Right cardiac atrium (tissue), 5 donors: ENCODE measurements at regions not wholly inside any gene's neighbourhood (a gene's known extent, or its start where the extent isn't known, plus 50 kb on each side); places are given as distances from the start of the nearest gene placed in this dataset.
"Not testable (repeated sequence)": the region's sequence is repeated elsewhere in the genome, so short reads cannot be mapped to it uniquely, and the experiment has no call there.

Source experiments
- ATAC-seq, 2 donors: fragments of 200-7000 bp; cut with Tn5 transposase; one replicate each; pipeline versions ENCODE4 v1.8.0 to v1.9.1; 2020; ENCODE audit warnings: moderate library complexity in 2 of 2, mild to moderate bottlenecking in 1 of 2
- DNase-seq, 3 donors: peaks; one replicate each; pipeline ENCODE4 v3.0.0-alpha.2; 2020
- H3K27ac ChIP-seq: one replicate; pipeline ENCODE4 v1.5.1; 2013; ENCODE audit warnings: mild to moderate bottlenecking, low read length, control low read depth, moderate library complexity
- H3K27me3 ChIP-seq: one replicate; pipeline ENCODE4 v1.6.1; 2013; ENCODE audit not compliant: control insufficient read depth, insufficient read depth
- H3K4me1 ChIP-seq: one replicate; pipeline ENCODE4 v1.6.1; 2013; ENCODE audit warnings: low read length; ENCODE audit not compliant: control insufficient read depth, insufficient read depth
- H3K4me3 ChIP-seq: one replicate; pipeline ENCODE4 v1.5.1; 2013; ENCODE audit warnings: low read length, control low read depth
- H3K9me3 ChIP-seq: one replicate; pipeline ENCODE4 v1.6.1; 2013; ENCODE audit warnings: low read length; ENCODE audit not compliant: control insufficient read depth
- WGBS: extraction: QIAGEN DNeasy Blood & Tissue Kit; methylation state at CpG from one replicate; pipeline ENCODE4 v1.1.7; 2013; 5-methylcytosine and 5-hydroxymethylcytosine counted together
- intact Hi-C, 4 donors: fragments of 100-400 bp; cut with DNase I; formaldehyde crosslinking; loops; one replicate each; pipeline versions ENCODE4 v1.11.0 to v1.14.0; 2022 to 2023
- donor health status: healthy with polysubstance abuse.
- donor health status: DM: no; HTN: yes; CAD: no.
- donor health status: DM: no; HTN: no; CAD: no.
- donor health status: DM: no; HTN: yes; CAD: no; lungs with severe emphysema.
- donor health status: DM: yes; HTN: yes; CAD: no.

DNA sequence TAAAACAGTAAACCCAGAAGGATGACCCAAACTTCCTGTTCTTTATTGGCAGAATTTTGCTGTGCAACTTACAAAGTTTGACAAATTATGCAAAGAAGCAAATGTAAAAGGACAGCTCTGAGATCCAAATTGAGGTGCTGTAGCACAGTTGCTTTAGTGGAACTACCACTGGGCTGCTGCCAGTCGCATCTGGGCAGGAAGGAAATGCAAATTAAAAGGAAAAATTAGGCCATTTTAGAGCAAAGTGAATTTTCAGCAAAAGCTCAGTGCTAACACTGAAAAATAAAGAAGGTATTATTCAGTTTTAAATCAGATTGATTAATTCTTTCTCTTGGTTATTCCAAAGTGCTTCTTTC, 104.5 kb downstream of the ZMAT3 start:
- no peak for ATAC-seq
- peak overlapping the region; percentile 2 for H3K4me3 ChIP-seq

DNA sequence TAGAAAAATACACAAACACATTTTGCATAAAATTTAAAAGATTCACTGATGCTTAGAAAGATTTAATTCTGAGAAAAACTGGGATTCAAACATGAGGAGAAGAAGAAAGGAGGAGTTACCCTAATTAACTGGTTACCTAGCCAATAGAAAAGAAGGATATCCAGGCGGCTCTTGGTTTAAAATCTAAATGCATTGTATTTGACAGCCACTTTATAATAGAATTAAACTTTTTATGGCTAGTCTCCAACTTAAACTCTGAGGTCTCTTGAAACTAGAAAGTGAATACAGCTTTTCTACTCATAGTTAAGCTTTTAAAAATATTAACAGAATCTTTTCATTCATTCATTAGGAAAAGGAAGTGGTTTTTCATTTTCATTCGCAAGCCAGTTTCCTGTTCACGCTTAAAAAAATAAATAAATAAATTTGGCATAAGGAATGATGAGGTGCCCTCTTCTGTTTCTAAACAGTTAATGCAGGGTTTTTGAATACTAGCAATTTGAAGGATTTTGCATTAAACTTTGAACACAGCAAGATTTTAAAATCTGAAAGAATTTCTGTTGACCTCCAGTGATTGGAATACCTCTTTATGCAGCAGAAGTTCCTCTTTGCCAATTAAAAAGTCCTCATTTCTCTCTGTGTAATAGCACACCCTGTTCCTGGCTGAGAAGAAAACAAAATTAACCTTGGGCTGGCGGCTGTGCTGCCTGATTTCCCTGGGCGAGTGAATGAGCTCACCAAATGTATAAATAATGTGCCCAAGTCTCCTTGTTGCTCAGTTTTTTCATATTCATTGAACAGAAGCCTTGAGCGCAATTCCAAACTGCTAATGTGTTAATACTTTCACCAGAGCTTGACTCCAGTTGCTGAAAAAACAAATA, 105.1 kb downstream of the ZMAT3 start:
- peak; percentile 28 to 48 for ATAC-seq
- no peaks in the 10 kb centered on the region for H3K4me1 ChIP-seq
- 21% methylated on average over 6 of the region's 6 CpGs for WGBS
- no peaks in the 10 kb centered on the region for H3K27me3 ChIP-seq
- intact Hi-C loops = loop anchor here in 3 of 4 donors (5.0 to 10.0 kb wide), 3 partner anchors 432 to 534 kb away; partner anchors contain the start of gene KCNMB2 (in 1 of the 3)
- no peaks in the 10 kb centered on the region for H3K9me3 ChIP-seq
- peak overlapping the region; percentile 2 for H3K4me3 ChIP-seq
- peak in 1 of 3 donors; percentile 36 for DNase-seq
- no peak overlapping the region for H3K27ac ChIP-seq

More for the DNA sequence above, 104.5 kb downstream of the ZMAT3 start:
- DNase-seq = peak in 1 of 3 donors; percentile 35
- Histone ChIP-seq H3K27ac (no peak overlapping the region), H3K9me3 (no peaks in the 10 kb centered on the region), H3K4me1 (no peaks in the 10 kb centered on the region), H3K27me3 (no peaks in the 10 kb centered on the region)
- intact Hi-C loops = loop anchor here in 3 of 4 donors (5.0 to 10.0 kb wide), 3 partner anchors 432 to 535 kb away; partner anchors contain the start of gene KCNMB2 (in 1 of the 3)
- WGBS = 38% methylated on average over 1 of the region's 1 CpG

DNA sequence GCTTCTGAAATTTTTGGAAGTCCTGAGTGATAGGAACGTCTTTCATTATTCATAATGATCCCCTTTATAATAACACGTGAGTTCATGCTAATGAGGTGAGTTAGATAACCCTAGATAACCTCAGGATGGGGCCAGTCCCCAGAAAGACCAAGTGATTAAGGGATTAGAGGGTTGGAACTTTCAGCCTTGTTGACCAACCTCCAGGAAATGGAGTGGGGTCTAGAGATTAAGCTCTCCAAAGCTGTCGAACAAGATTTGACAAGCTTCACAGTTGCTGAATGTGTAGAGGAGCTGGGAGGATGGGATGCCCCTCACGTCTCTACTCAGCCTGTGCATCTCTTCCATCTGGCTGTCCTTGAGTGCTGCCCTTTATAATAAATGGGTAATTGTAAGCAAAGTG, 107.1 kb downstream of the ZMAT3 start:
- H3K27ac ChIP-seq = no peak overlapping the region
- intact Hi-C loops = loop anchor here in 2 of 4 donors (10.0 kb wide), 2 partner anchors 430 to 530 kb away; partner anchors contain the start of gene KCNMB2 (in 1 of the 2)
- H3K4me1 ChIP-seq = no peaks in the 10 kb centered on the region
- no peaks in the 10 kb centered on the region for H3K9me3 ChIP-seq
- DNase-seq (no peak), ATAC-seq (no peak)
- H3K4me3 ChIP-seq = no peak overlapping the region
- H3K27me3 ChIP-seq = no peaks in the 10 kb centered on the region
- WGBS = 47% methylated on average over 4 of the region's 4 CpGs

- intact Hi-C loops = loop anchor here in 2 of 4 donors (10.0 kb wide), 2 partner anchors 426 to 526 kb away; partner anchors contain the start of gene KCNMB2 (in 1 of the 2)
- no peaks in the 10 kb centered on the region for H3K9me3 ChIP-seq
- no peak for ATAC-seq
These were observed 110.7 kb downstream of the ZMAT3 start for GRCh38 chr3:178960918-178961317.

DNA sequence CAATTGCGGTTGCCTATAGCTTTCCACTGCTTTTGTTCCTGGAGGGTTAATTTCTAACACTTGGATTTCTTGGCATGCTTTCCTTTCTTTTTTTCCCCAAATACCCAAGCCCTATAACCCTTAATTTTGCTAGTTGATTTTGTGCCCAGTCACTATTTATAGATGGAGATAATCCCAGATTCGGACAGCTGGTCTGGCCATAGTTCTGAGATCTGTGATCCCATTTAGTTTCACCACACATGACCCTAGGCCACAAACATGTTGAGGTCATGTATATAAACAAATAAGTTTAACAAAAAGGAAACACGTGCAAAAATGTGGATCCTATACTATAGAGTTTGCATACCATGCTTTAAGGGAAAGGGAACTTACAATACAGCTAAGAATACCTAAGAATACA, 111.4 kb downstream of the ZMAT3 start:
- no peak for DNase-seq
- no peak overlapping the region for H3K27ac ChIP-seq
- H3K27me3 ChIP-seq = no peaks in the 10 kb centered on the region
- no peaks in the 10 kb centered on the region for H3K4me1 ChIP-seq
- no peaks in the 10 kb centered on the region for H3K9me3 ChIP-seq
- H3K4me3 ChIP-seq = no peak overlapping the region
- intact Hi-C loops = loop anchor here in 2 of 4 donors (10.0 kb wide), 2 partner anchors 425 to 525 kb away; partner anchors contain the start of gene KCNMB2 (in 1 of the 2)
- 48% methylated on average over 3 of the region's 3 CpGs for WGBS
- no peak for ATAC-seq

More at GRCh38 chr3:178960918-178961317, 110.7 kb downstream of the ZMAT3 start:
- Histone ChIP-seq H3K27me3 (no peaks in the 10 kb centered on the region), H3K4me1 (no peaks in the 10 kb centered on the region), H3K27ac (no peak overlapping the region), H3K4me3 (no peak overlapping the region)
- DNase-seq = no peak

DNA sequence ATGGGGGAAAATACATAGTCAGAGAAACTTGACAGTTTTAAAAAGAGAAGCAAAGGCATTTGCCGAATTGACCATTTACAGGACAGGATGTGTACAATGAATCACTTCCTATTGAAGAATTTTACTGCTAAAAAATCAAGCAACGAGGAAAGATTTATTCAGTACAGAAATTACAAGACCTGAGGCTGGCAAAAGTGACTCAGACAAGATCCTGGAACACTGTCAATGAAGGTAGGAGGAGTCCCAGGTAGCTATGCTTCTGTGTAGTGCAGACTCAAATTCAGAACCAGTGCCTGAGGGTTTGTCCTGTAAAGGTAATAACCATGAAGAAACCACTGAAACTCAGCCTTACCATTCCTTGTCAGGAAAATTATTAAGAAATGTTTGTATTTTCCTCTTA, 120.9 kb downstream of the ZMAT3 start:
- Histone ChIP-seq H3K27me3 (no peaks in the 10 kb centered on the region), H3K4me1 (no peaks in the 10 kb centered on the region), H3K9me3 (no peaks in the 10 kb centered on the region), H3K27ac (no peak overlapping the region), H3K4me3 (no peak overlapping the region)
- DNase-seq (no peak), ATAC-seq (no peak)
- WGBS = 69% methylated on average over 2 of the region's 2 CpGs
- intact Hi-C loops = no loop called here

DNA sequence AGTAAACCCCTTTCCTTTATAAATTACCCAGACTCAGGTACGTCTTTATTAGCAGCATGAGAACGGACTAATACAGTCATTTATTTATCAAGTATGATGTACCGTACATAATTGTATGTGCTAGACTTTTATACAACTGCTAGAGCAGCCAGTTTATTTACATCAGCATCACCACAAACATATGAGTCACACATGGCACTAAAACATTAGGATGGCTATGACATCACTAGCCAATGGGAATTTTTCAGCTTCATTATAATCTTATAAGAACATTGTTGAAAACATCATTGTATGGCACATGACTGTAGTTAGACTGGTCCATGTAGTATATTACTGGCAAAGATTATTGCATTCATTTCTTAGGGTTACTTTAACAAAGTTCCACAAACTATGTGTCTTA, 121.7 kb downstream of the ZMAT3 start:
- H3K4me1 ChIP-seq = no peaks in the 10 kb centered on the region
- DNase-seq (no peak), ATAC-seq (no peak)
- H3K9me3 ChIP-seq = no peaks in the 10 kb centered on the region
- no peaks in the 10 kb centered on the region for H3K27me3 ChIP-seq
- no peak overlapping the region for H3K4me3 ChIP-seq
- H3K27ac ChIP-seq = no peak overlapping the region
- WGBS = 92% methylated on average over 3 of the region's 3 CpGs
- intact Hi-C loops = loop anchor here in 3 of 4 donors (5.0 kb wide), 2 partner anchors 508 to 513 kb away; no protein-coding TSS in a partner anchor

DNA sequence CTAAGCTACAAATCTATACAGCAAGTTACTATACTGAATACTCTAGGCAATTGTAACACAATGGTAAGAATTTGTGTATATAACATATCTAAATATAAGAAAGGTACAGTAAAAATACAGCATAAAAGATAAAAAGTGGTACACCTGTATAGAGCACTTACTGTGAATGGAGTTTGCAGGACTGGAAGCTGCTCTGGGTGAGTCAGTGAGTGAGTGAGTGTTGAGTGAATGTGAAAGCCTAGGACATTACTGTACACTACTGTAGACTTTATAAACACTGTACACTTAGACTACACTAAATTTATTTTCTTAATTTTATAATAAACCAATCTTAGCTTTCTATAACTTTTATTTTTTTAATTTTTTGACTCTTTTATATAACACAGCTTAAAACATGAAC, 123.1 kb downstream of the ZMAT3 start:
- H3K27me3 ChIP-seq = no peaks in the 10 kb centered on the region
- ATAC-seq (no peak), DNase-seq (no peak)
- H3K4me3 ChIP-seq = no peak overlapping the region
- no peaks in the 10 kb centered on the region for H3K9me3 ChIP-seq
- intact Hi-C loops = loop anchor here in 3 of 4 donors (5.0 kb wide), 2 partner anchors 506 to 511 kb away; no protein-coding TSS in a partner anchor
- no peaks in the 10 kb centered on the region for H3K4me1 ChIP-seq
- H3K27ac ChIP-seq = no peak overlapping the region

- Histone ChIP-seq H3K27ac (no peak overlapping the region), H3K9me3 (no peaks in the 10 kb centered on the region), H3K27me3 (no peaks in the 10 kb centered on the region), H3K4me3 (no peak overlapping the region), H3K4me1 (no peaks in the 10 kb centered on the region)
- intact Hi-C loops = loop anchor here in 3 of 4 donors (5.0 kb wide), 2 partner anchors 505 to 510 kb away; no protein-coding TSS in a partner anchor
- no peak for ATAC-seq
- DNase-seq = no peak
These were observed 123.9 kb downstream of the ZMAT3 start for GRCh38 chr3:178947738-178948137.

DNA sequence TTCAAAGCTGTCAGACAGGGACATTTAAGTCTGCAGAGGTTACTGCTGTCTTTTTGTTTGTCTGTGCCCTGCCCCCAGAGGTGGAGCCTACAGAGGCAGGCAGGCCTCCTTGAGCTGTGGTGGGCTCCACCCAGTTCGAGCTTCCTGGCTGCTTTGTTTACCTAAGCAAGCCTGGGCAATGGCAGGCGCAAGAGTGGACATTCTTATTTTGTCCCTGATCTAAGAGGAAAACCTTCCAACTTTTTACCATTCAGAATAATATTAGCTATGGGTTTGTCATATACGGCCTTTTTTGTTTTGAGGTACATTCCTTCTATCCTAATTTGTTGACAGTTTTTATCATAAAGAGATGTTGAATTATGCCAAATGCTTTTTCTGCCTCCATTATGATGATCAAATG, 129.3 kb downstream of the ZMAT3 start:
- DNase-seq, H3K27me3 ChIP-seq, H3K27ac ChIP-seq, H3K9me3 ChIP-seq, intact Hi-C loops, H3K4me3 ChIP-seq, ATAC-seq, H3K4me1 ChIP-seq: not testable (repeated sequence)
- WGBS = 54% methylated on average over 3 of the region's 3 CpGs

- 81% methylated on average over 2 of the region's 2 CpGs for WGBS
- H3K27me3 ChIP-seq = no peaks in the 10 kb centered on the region
- intact Hi-C loops = no loop called here
- no peaks in the 10 kb centered on the region for H3K4me1 ChIP-seq
- no peak overlapping the region for H3K4me3 ChIP-seq
- no peak for DNase-seq
- H3K9me3 ChIP-seq = no peaks in the 10 kb centered on the region
- no peak overlapping the region for H3K27ac ChIP-seq
- no peak for ATAC-seq
These were observed 141.5 kb downstream of the ZMAT3 start for GRCh38 chr3:178930116-178930515.
